HepG2 (cell line): ENCODE measurements at regions not wholly inside any gene's neighbourhood (a gene's known extent, or its start where the extent isn't known, plus 50 kb on each side); places are given as distances from the start of the nearest gene placed in this dataset.

Source experiments
- FOXM1 ChIP-seq: sonication (generic); formaldehyde crosslinking; IDR thresholded peaks from 2 replicates; pipeline ENCODE4 v1.5.0; 2020; ENCODE audit warnings: missing genetic modification reagents
- KDM5A ChIP-seq: fragments of 200-600 bp; sonication (generic); IDR thresholded peaks from 2 replicates; pipeline ENCODE4 v1.7.0; 2018; ENCODE audit warnings: antibody characterized with exemption, mild to moderate bottlenecking, low read length, borderline replicate concordance
- MAFF ChIP-seq: IDR thresholded peaks from 2 replicates; pipeline ENCODE4 v1.6.1; 2011; ENCODE audit warnings: low read depth, low read length, improper control_type of control experiment
- ZBTB21 ChIP-seq: sonication (generic); formaldehyde crosslinking; IDR thresholded peaks from 2 replicates; pipeline ENCODE4 v1.4.0; 2020; ENCODE audit warnings: missing genetic modification reagents
- ZNF678 ChIP-seq: sonication (generic); formaldehyde crosslinking; IDR thresholded peaks from 2 replicates; pipeline ENCODE4 v1.4.0; 2020; ENCODE audit warnings: mild to moderate bottlenecking, missing genetic modification reagents
- ZNF720 ChIP-seq: sonication (generic); formaldehyde crosslinking; IDR thresholded peaks from 2 replicates; pipeline ENCODE4 v1.4.0; 2020; ENCODE audit warnings: missing genetic modification reagents
- ZNF773 ChIP-seq: sonication (generic); formaldehyde crosslinking; IDR thresholded peaks from 2 replicates; pipeline ENCODE4 v1.4.0; 2020; ENCODE audit warnings: missing genetic modification reagents, borderline replicate concordance
- TF ChIP-seq, protein P1 (sequence below): sonication (generic); formaldehyde crosslinking; IDR thresholded peaks from 2 replicates; pipeline ENCODE4 v1.5.0; 2020; ENCODE audit warnings: mild to moderate bottlenecking, missing genetic modification reagents
- TF ChIP-seq, protein P2 (sequence below), 2 experiments: sonication (generic) in 1 of 2; formaldehyde crosslinking in 1 of 2; IDR thresholded peaks; 2 replicates each; pipeline versions ENCODE4 v1.5.1 to v1.6.1; 2011 to 2020; ENCODE audit warnings: borderline replicate concordance in 1 of 2, low read depth in 1 of 2, low read length in 1 of 2, mild to moderate bottlenecking in 1 of 2, missing genetic modification reagents in 1 of 2, moderate library complexity in 1 of 2
- TF ChIP-seq, protein P3 (sequence below): conservative IDR thresholded peaks from 2 replicates; pipeline ENCODE4 v1.6.1; 2018; ENCODE audit warnings: missing genetic modification reagents

DNA sequence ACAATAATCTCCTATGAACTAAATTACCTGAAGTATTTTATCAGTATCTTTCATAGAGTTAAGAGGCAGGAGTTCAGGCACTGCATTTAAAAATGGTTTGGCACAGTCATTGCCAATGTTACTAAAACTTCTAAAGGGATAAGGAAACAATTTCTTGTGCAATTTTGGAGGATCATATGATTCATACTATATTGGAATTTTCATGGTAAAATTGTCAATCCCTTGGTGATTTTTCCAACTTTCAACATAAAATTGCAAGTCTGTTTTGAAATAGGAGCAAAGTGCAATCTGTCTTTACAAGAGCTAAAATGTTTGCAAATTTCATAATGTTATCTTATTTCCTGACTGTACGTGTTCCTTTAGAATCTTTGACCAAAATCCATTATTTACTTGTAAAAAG, 211.1 kb downstream of the DMRTA1 start (continued):
- TF ChIP-seq, protein P1, sequence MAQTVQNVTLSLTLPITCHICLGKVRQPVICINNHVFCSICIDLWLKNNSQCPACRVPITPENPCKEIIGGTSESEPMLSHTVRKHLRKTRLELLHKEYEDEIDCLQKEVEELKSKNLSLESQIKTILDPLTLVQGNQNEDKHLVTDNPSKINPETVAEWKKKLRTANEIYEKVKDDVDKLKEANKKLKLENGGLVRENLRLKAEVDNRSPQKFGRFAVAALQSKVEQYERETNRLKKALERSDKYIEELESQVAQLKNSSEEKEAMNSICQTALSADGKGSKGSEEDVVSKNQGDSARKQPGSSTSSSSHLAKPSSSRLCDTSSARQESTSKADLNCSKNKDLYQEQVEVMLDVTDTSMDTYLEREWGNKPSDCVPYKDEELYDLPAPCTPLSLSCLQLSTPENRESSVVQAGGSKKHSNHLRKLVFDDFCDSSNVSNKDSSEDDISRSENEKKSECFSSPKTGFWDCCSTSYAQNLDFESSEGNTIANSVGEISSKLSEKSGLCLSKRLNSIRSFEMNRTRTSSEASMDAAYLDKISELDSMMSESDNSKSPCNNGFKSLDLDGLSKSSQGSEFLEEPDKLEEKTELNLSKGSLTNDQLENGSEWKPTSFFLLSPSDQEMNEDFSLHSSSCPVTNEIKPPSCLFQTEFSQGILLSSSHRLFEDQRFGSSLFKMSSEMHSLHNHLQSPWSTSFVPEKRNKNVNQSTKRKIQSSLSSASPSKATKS, result no peak
- TF ChIP-seq KDM5A (no peak), FOXM1 (CRISPR knock-in tag) (no peak), ZNF773 (no peak), ZNF720 (no peak), ZNF678 (CRISPR knock-in tag) (no peak), MAFF (no peak), ZBTB21 (no peak)
- TF ChIP-seq, protein P2, sequence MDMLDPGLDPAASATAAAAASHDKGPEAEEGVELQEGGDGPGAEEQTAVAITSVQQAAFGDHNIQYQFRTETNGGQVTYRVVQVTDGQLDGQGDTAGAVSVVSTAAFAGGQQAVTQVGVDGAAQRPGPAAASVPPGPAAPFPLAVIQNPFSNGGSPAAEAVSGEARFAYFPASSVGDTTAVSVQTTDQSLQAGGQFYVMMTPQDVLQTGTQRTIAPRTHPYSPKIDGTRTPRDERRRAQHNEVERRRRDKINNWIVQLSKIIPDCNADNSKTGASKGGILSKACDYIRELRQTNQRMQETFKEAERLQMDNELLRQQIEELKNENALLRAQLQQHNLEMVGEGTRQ (IDR thresholded peaks at IDR 0.05; ENCODE audit: low read depth, low read length), result no peak
- TF ChIP-seq, protein P2 (CRISPR knock-in tag; IDR thresholded peaks at IDR 0.05; ENCODE audit: borderline replicate concordance), result no peak
- TF ChIP-seq, protein P3, sequence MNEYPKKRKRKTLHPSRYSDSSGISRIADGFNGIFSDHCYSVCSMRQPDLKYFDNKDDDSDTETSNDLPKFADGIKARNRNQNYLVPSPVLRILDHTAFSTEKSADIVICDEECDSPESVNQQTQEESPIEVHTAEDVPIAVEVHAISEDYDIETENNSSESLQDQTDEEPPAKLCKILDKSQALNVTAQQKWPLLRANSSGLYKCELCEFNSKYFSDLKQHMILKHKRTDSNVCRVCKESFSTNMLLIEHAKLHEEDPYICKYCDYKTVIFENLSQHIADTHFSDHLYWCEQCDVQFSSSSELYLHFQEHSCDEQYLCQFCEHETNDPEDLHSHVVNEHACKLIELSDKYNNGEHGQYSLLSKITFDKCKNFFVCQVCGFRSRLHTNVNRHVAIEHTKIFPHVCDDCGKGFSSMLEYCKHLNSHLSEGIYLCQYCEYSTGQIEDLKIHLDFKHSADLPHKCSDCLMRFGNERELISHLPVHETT (CRISPR knock-in tag), result no peak
